OCI-LY7 (cell line): ENCODE measurements at regions not wholly inside any gene's neighbourhood (a gene's known extent, or its start where the extent isn't known, plus 50 kb on each side); places are given as distances from the start of the nearest gene placed in this dataset.

Experiments used
- BruUV-seq: library from RNA; stranded (reverse); fragments of 400-500 nt; replicated peaks from 2 replicates; lab custom pipeline; 2021; lab: Mats Ljungman, UMichigan
- CTCF ChIA-PET: fragments of 300-600 bp; sonication (Branson Sonifier 250); formaldehyde crosslinking; loops from one replicate; lab custom pipeline; 2022; ENCODE audit warnings: antibody characterized with exemption; ENCODE audit not compliant: unreplicated experiment; lab: Charles Lee
- POLR2A ChIA-PET: fragments of 300-600 bp; sonication (Branson Sonifier 250); formaldehyde crosslinking; loops from one replicate; lab custom pipeline; 2022; ENCODE audit warnings: antibody characterized with exemption; lab: Charles Lee
- DNase-seq: peaks from one replicate; pipeline ENCODE4 v3.0.0-alpha.2; 2015; ENCODE audit warnings: low spot score
- H2AFZ ChIP-seq: fragments of 200-600 bp; sonication (generic), shearing (Covaris generic); 2 replicates; pipeline ENCODE4 v1.6.1; 2014; ENCODE audit warnings: mild to moderate bottlenecking, antibody characterized with exemption, low read length, moderate library complexity
- H3K27ac ChIP-seq: fragments of 200-600 bp; sonication (generic); 2 replicates; pipeline ENCODE4 v1.5.1; 2014; ENCODE audit warnings: mixed run types, low read depth, mild to moderate bottlenecking, moderate library complexity, low read length, inconsistent platforms; ENCODE audit not compliant: poor library complexity, severe bottlenecking
- H3K36me3 ChIP-seq: fragments of 200-600 bp; sonication (generic); 2 replicates; pipeline ENCODE4 v1.6.1; 2014; ENCODE audit warnings: mild to moderate bottlenecking, antibody characterized with exemption, low read length, moderate library complexity, mixed read lengths; ENCODE audit not compliant: insufficient read depth
- H3K4me1 ChIP-seq: fragments of 200-600 bp; sonication (generic); 2 replicates; pipeline ENCODE4 v1.5.1; 2014; ENCODE audit warnings: mild to moderate bottlenecking, low read length; ENCODE audit not compliant: insufficient read depth, poor library complexity, severe bottlenecking
- H3K4me2 ChIP-seq: fragments of 200-600 bp; sonication (generic); 2 replicates; pipeline ENCODE4 v1.6.1; 2014; ENCODE audit warnings: mild to moderate bottlenecking, low read length
- H3K4me3 ChIP-seq: fragments of 200-600 bp; sonication (generic); 2 replicates; pipeline ENCODE4 v1.5.1; 2014; ENCODE audit warnings: mild to moderate bottlenecking, low read depth, low read length; ENCODE audit not compliant: poor library complexity, severe bottlenecking
- H3K79me2 ChIP-seq: fragments of 200-600 bp; sonication (generic); 2 replicates; pipeline ENCODE4 v1.6.1; 2016; ENCODE audit warnings: low read depth, mild to moderate bottlenecking, low read length, moderate library complexity, mixed read lengths; ENCODE audit not compliant: insufficient read depth
- H3K9me2 ChIP-seq: fragments of 200-600 bp; sonication (generic); 2 replicates; pipeline ENCODE4 v1.6.1; 2016; ENCODE audit warnings: mild to moderate bottlenecking, low read length, mixed read lengths; ENCODE audit not compliant: insufficient read depth
- H3K9me3 ChIP-seq: fragments of 200-600 bp; sonication (generic); 2 replicates; pipeline ENCODE4 v1.6.1; 2014; ENCODE audit warnings: mild to moderate bottlenecking, mixed run types, low read length, mixed read lengths
- H4K20me1 ChIP-seq: fragments of 200-600 bp; sonication (generic); 2 replicates; pipeline ENCODE4 v1.6.1; 2014; ENCODE audit warnings: mild to moderate bottlenecking, antibody characterized with exemption, low read length, moderate library complexity, mixed read lengths; ENCODE audit not compliant: insufficient read depth
- CTCF ChIP-seq: fragments of 200-600 bp; sonication (generic); conservative IDR thresholded peaks from 2 replicates; pipeline ENCODE4 v1.5.1; 2014; ENCODE audit warnings: mild to moderate bottlenecking, antibody characterized with exemption, low read length, moderate library complexity, mixed read lengths
- EZH2phosphoT487 ChIP-seq: fragments of 200-600 bp; sonication (generic); IDR thresholded peaks from 2 replicates; pipeline ENCODE4 v1.6.1; 2018; ENCODE audit warnings: low read depth, borderline replicate concordance, mild to moderate bottlenecking, mixed run types, antibody characterized with exemption, low read length, moderate library complexity, mixed read lengths
- intact Hi-C: fragments of 100-400 bp; cut with micrococcal nuclease; formaldehyde crosslinking; loops from one replicate; pipeline ENCODE4 v1.10.0; 2022; ENCODE audit not compliant: unreplicated experiment

- POLR2A ChIA-PET, result no interaction called here
Measured at GRCh38 chr7:34451183-34451582, 206.8 kb upstream of the NPSR1 start.

GRCh38 chr7:34451923-34452322 is 206.1 kb upstream of the NPSR1 start:
- Histone ChIP-seq H4K20me1 (no peaks in the 10 kb centered on the region), H3K4me2 (no peak overlapping the region)
- intact Hi-C loops, result no loop called here

More at GRCh38 chr7:34451183-34451582, 206.8 kb upstream of the NPSR1 start:
- CTCF ChIA-PET, result no interaction called here
- no TSS peak for BruUV-seq
- Histone ChIP-seq H3K9me2 (no peaks in the 10 kb centered on the region), H3K4me2 (no peak overlapping the region), H3K79me2 (no peaks in the 10 kb centered on the region), H4K20me1 (no peaks in the 10 kb centered on the region), H3K4me1 (no peaks in the 10 kb centered on the region), H2AFZ (no peak overlapping the region), H3K4me3 (no peak overlapping the region), H3K36me3 (no peaks in the 10 kb centered on the region), H3K27ac (no peak overlapping the region), H3K9me3 (no peaks in the 10 kb centered on the region)
- no peak for TF ChIP-seq CTCF
- TF ChIP-seq EZH2phosphoT487, result no peak
- intact Hi-C loops, result no loop called here
- DNase-seq, result no peak

GRCh38 chr7:34452363-34452762 is 205.7 kb upstream of the NPSR1 start:
- TF ChIP-seq CTCF, result no peak
- no peak for TF ChIP-seq EZH2phosphoT487
- Histone ChIP-seq H3K79me2 (no peaks in the 10 kb centered on the region), H4K20me1 (no peaks in the 10 kb centered on the region), H3K36me3 (no peaks in the 10 kb centered on the region), H3K9me3 (no peaks in the 10 kb centered on the region), H3K27ac (no peak overlapping the region), H2AFZ (no peak overlapping the region), H3K4me1 (no peaks in the 10 kb centered on the region), H3K9me2 (no peaks in the 10 kb centered on the region), H3K4me3 (no peak overlapping the region), H3K4me2 (no peak overlapping the region)
- no TSS peak for BruUV-seq
- CTCF ChIA-PET, result no interaction called here
- intact Hi-C loops, result no loop called here
- DNase-seq, result no peak
- POLR2A ChIA-PET, result no interaction called here

More at GRCh38 chr7:34451923-34452322, 206.1 kb upstream of the NPSR1 start:
- H3K9me2 ChIP-seq, result no peaks in the 10 kb centered on the region
- no peak overlapping the region for H3K4me3 ChIP-seq
- no peak overlapping the region for H2AFZ ChIP-seq
- H3K79me2 ChIP-seq, result no peaks in the 10 kb centered on the region
- H3K36me3 ChIP-seq, result no peaks in the 10 kb centered on the region
- no TSS peak for BruUV-seq
- ChIA-PET POLR2A (no interaction called here), CTCF (no interaction called here)
- no peaks in the 10 kb centered on the region for H3K9me3 ChIP-seq
- no peaks in the 10 kb centered on the region for H3K4me1 ChIP-seq
- no peak for TF ChIP-seq EZH2phosphoT487
- no peak for TF ChIP-seq CTCF
- no peak for DNase-seq
- no peak overlapping the region for H3K27ac ChIP-seq
